GM18499 (cell line): ENCODE measurements at regions not wholly inside any gene's neighbourhood (a gene's known extent, or its start where the extent isn't known, plus 50 kb on each side); places are given as distances from the start of the nearest gene placed in this dataset.

Experiments used
- ATAC-seq: cut with Tn5 transposase; IDR thresholded peaks from one replicate; pipeline ENCODE4 v1.9.1; 2021; ENCODE audit warnings: moderate number of reproducible peaks; ENCODE audit not compliant: insufficient read depth, unreplicated experiment

DNA sequence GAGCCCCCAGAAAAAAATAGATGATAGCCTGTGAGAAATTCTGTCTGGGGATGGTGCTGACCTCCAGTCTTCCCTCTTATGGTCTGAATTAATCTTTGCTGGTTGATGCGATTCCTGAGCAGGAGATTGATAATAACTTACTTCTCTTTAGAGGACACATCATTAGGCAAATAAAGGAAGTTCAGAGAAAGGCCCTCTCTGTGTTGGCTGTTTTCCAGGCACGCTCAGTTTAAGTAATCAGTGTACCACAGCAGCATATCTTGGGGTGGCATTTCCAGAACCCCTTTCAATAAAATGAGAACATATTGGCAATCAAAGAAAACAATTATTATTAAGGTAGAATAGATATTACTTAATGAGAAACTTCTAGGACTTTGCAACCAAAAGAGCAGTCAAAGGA lies 1129.3 kb upstream of the RAG2 start:
- no peak for ATAC-seq

DNA sequence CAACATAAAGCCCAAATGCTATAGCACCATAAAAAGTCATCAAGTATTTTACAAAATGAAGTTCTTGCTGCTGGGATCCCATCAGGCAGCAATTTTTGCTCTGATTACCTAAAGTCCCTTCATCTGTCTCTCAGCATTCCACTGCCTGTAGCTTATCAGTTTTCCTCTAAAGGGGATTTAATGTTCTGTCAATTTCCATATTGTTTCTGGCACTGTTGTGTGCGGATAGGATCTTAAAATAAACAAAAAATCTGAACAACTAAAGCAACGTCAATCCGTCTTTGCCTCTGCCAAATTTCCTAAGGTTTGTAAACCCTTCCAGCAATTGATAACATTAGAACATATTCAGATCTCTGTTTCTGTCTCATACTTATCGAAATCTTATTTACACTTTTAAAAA lies 1126.3 kb upstream of the RAG2 start:
- no peak for ATAC-seq

DNA sequence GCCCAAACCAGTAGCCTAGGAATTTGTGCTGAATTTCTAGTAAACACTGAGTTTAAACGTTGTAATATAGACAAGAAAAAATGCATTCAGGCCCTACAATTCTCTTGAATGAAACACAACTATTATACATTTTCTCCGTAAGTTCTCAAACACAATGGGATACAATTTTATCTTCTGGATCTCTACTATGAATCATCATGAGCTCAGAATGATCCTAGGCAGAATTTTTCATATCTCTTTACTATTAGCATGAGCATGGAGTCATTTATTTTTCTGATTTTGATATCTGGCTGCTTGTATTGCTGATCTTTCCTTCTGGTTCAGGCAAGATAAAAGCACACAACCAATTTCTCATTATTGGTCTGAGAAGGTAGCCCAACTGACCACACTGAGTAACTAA lies 1123.4 kb upstream of the RAG2 start:
- ATAC-seq, result no peak

DNA sequence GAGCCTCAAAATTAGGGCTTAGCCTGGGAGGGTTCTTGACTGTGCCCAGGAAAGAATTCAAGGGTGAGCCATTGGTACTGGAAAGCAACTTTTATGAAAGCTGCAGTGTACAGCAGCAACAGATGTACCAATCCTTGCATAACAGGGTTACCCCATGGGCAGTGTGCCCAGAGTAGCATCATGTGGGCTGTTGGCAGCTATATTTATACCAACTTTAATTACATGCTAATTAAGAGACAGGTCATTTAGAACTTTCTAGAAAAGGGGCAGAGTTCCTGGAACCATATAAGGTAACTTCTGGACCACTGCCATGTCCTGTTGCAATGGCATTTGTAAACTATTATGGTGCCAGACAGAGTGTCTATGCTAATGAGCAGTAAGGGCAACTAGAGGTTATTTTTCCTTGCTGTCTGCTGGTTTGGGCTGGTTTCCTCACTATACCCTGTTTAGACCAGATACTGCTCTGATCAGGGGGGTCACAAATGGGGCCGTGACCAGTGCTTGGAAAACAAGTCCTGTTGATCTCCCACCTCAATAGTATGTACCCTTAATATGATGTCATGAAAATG lies 1120.5 kb upstream of the RAG2 start:
- ATAC-seq, result no peak

DNA sequence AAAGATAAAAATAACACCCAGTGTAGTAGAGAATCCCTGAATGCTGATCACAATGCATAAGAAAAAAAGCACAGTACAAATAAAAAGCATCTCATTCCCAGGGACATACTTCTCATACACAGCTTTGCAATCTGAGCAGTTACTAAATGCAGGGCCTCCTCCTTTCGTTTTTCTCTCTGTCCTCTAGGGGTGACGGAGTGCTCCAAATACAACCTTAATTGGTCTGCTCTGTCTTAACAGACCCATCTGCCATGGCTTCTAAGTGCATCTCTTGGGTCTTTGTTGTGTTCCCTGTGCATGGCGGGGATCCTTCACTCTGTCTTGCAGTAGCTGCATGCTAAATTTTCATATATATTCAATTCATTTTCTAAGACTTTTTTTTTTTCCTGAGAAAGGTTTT lies 1114.2 kb upstream of the RAG2 start:
- ATAC-seq, result no peak

DNA sequence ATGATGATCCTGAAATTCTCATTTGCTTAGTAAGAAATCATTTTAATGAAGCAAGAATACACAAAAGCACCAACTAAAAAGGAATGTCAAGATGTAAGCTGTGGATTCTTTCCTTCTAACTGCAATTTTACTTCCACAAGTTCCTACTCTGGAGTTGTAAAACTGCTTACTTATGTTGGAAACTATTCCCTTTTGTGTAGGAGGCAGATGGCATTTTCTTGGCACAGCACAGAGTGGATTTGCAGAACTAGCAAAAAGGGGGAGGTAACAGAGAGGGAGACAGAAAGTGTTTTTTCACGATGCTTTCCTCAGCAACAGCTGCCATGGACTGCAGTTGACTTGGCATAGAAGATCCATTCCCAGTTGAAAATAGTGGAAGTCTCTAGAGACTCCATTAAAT lies 1112.0 kb upstream of the RAG2 start:
- ATAC-seq, result no peak

DNA sequence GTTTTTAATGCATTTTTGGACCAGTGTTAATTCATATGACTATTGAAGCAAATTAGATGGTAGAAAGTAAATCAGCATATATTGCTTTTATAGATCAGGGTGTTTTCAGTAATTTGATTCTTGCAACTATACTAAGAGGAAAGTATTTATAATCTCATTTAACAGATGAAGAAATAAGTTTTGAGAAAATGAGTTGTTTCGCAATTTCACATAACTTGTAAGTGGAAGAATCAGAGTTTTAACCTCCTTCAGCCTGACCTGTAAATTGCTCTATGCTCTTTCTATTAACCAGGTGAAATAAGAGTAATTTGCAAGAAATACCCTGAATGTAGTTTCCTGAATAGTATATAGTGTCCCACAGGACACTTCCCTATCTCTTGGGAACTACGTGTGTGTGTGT lies 1106.8 kb upstream of the RAG2 start:
- ATAC-seq, result no peak

DNA sequence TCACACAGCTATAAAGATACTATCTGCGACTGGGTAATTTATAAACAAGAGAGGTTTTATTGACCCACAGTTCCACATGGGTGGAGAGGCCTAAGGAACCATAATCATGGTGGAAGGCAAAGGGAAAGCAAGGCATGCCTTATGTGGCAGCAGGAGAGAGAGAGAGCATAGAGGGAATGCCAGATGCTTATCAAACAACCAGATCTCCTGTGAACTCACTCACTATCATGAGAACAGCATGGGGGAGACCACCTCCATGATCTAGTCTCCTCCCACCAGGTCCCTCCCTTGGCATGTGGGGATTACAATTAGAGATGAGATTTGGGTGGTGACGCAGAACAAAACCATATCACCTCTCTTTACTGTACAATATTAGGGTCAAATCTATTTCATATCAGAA lies 1101.6 kb upstream of the RAG2 start:
- no peak for ATAC-seq

DNA sequence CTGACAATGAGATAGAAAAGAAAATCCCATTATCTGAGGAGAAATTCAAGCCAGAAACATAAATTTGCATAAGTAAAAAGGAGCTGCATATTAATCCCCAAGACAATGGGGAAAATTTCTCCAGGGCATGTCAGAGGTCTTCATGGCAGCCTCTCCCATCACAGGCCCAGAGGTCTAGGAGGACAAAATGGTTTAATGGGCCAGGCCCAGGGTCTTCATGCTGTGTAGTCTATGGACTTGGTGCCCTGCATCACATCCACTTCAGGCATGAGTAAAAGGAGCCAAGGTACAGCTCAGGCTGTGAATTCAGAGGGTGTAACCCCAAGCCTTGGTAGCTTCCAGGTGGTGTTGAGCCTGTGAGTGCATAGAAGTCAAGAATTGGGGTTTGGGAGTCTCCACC lies 1097.2 kb upstream of the RAG2 start:
- ATAC-seq, result no peak

DNA sequence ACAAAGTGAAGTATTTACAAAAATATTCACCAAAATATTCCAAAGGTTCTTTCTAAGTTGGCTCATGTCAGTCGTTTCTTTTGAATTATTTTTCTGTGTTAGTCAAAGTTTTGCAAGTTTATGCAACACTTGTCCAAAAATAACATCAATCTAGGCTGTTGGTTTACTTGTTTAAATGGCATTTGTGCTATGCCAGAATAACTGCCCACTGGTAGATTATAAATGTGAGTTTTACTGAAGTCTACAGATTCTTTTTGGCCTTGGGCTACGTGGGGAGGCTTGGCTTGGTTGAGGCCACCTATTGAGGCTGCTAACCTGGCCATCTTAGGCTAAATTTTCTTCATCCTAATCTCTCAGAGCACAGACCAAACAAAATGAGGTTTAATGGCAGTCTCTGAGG lies 1091.9 kb upstream of the RAG2 start:
- ATAC-seq, result no peak

DNA sequence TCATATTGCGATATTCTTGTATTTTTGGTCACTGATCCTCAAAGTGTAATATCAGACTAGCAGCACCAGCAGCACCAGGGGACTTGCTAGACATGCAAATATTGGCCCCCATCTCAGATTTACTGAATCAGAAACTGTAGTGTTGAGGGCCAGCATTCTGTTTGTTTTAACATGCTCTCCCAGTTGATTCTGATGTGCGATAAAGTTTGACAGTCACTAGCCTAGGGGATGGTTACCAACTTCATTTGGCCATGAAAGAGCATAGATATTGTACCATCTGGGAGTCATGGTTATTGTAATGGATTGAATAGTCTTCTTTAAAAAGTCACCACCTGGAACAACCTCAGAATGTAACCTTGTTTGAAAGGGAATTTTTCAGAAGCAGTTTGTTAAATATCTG lies 1090.4 kb upstream of the RAG2 start:
- no peak for ATAC-seq

DNA sequence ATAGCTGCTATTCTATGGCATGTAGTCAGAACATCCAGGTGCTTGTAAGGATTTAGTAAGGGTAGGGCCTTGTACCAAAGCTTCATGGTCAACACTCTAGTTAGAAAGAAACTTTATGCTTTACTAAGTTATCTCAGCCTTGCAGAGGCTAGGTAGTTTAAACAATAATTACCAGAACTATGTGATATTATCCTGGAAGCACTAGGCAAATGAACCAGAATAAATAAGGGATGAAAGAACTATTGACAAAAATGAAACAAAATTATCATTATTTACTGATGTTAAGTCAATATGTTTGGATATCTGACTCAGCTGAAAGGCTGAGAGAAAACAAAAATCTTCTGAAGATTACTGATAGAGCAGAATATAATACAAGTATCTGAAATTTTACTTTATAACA lies 1089.1 kb upstream of the RAG2 start:
- no peak for ATAC-seq

DNA sequence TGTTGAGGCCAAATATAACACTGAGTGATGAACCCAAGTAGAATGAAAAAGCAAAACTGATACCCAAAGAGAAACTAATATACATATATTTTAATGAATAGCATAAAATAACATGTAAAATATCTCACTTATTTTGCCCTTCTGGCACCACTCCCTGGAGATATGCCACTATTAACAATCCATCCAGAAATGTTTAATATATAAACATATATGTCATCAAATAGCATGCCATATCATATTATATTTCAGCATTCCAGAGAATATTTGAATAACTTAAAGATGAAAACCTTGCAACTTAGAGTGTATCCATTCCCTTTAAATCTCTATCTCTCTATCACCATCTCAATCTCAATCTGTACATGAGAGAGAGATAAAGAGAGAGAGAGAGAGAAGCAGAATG lies 1073.3 kb upstream of the RAG2 start:
- no peak for ATAC-seq

DNA sequence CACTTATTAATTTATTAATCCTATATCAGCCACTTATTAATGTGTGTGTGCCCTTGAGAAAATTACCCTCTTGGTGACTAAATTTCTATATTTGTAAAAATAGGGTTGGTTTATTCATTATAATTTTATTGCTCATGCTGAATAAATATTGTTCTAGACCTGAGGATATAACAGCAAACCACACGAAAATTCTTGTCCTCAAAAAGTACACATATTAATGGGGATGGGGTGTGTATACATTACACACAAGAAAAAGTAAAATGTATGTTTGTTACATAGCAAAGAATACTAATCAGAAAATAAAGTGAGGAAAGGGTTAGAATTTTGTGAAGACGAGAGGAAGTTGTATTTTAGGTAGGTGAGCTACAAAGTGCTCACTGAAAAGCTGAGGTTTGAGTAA lies 1068.9 kb upstream of the RAG2 start:
- no peak for ATAC-seq

DNA sequence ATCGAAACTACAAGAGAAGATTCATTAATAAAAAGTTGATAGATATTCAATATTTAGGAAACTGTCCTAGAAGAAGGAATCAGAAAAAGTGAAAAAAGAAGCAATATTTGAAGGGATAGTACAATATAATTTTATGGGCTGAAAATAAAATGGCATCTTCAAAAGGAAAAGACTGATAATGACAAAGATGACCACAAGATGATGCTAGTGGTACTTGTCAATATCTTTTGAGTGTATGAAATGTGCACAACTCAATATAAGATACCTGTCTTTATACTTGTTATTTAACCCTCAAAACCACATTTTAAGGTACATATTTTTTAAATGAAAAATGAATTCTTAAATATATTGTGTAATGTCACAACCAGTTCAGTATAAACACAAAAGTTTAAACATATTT lies 1059.6 kb upstream of the RAG2 start:
- no peak for ATAC-seq

DNA sequence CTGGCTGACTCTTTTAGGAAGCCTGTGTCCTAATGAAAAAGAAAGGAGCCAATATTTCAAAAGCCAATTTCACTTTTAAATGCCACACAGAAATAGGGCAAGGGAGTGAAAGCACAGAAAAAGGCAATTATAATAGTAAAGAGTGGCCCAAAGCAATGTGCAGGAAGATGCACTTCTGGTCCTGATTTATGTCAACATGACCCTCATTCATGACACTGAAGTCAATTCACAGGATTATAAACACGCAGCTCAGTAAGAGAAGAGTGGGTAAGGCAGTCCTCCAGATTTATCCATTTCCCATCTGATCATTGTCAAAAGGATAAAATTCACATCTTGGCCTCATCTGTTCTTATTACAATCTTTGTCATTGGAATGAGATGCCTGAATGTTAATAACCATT lies 1049.7 kb upstream of the RAG2 start:
- ATAC-seq, result no peak

DNA sequence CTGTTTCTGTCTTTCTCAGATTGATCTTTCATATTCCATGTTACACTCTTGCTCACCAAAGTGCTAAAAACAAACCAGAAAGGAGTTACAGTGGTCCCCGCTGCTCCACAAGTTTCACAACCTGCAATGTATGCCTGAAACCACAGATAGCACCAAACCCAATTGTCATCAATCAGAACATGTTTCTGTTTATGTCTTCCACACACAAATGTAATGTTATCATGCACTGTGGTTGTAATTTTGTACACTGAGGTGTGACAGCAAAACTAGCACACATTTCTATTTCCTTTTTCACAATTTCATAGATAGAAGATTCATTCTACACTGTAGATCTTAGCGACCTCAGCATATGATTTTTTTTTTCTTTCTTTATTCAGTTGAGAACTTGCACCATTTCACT lies 1045.9 kb upstream of the RAG2 start:
- ATAC-seq, result no peak

DNA sequence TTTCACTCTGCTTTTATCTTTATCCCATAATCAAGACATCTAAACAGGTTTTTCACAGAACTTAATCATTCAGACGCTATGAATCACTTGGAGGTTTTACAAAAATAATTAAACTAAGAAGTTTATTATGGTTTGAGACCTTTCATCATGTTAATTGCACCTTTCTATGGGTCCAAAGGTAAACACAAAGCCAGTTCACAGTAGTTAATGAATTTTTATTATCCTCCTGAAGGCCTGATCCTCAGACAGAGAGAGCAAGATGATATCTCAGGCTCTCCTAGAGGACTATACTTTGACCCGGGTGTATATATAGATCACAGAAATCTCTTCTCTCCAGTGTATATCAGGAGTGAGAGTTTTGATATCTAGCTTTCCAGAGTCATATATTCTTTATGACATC lies 1044.3 kb upstream of the RAG2 start:
- ATAC-seq, result no peak

DNA sequence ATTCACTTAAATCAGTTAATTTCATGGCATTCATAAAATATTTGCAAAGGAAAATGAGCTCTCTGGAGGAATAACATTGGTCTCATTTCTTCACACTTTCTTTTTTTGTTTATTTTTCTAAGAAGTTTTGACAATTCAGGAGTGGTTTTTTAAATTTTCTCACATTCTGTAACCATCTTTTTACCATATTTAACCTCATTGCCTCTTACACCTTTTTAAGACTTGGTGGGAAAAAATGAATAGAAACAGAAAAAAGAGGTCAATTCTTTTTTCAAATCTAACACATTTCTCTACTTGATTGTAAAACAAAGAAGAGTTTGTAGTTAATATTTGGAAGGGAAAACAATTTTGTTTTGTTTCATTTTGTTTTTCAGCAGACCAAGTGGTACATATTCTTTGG lies 1034.7 kb upstream of the RAG2 start:
- no peak for ATAC-seq

DNA sequence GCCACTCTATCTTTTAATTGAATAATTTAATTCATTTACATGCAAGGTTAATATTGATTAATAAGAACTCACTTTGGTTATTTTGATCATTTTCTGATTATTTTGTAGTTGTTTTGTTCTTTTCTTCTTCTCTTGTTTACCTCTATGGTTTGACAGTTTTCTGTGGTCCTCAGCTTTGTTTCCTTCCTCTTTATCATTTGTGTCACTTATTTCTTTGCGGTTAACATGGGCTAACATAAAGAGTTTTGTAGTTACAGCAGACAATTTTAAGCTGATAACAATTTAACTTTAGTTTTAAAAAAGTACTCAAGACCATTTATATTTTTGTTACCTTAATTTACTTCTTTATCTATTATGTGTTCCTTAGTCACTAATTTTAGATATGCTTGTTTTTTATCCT lies 1032.8 kb upstream of the RAG2 start:
- no peak for ATAC-seq

DNA sequence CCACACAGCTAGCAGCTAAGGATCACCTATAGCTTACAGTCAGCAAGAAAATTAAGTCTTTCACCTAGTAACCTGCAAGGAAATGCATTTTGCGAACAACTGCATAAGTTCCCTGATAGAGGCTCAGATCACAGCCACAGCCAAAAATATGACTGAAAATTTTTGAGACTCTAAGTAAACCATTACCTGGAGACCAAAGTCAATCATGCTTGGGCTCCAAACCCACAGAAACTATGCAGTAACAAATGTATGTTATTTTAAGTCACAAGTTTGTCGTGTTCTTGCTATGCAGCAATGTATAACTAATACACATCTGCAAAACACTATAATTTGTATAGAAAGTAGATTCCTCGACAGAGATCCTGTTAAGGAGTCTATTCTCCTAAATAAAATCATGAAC lies 1025.7 kb upstream of the RAG2 start:
- ATAC-seq, result no peak

DNA sequence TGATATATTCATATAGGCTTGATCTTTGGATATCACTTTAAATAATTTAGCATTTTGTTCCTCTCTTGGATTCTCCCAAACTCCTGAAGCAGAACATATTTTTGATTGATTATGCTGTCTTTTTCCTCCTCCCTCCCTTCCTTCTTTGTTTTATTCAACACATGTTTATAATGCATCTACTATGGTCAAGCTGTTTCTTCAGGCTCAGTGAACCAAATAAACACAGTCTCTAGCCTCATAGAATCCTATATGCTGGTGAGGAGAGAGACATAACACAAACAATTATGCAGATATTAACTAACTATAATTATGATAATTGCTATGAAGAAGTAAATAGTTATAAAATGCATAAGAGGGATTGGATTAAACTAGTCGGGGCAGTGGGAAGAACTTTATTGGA lies 1023.6 kb upstream of the RAG2 start:
- no peak for ATAC-seq

DNA sequence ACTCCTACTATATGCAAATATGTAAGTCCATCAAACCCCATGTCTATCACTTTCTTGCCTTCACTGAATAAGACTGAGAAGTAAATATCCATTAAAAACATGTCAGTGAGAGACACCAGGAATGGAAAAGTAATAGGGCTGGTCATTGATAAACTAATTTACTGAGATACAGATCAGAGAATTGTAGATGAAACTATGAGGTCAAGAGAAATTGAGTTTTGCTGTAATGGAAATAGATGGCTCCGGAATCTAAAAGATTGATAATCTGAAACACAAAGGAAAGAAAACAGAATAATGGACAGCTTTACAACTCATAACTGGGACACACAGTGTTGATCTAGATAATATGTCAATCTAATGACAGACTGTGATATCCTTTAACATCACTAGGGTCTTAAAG lies 1018.3 kb upstream of the RAG2 start:
- ATAC-seq, result no peak
